HepG2 (cell line): ENCODE measurements at regions not wholly inside any gene's neighbourhood (a gene's known extent, or its start where the extent isn't known, plus 50 kb on each side); places are given as distances from the start of the nearest gene placed in this dataset.

Experiments used
- NFKBIZ ChIP-seq: IDR thresholded peaks from 2 replicates; pipeline ENCODE4 v1.6.1; 2018; ENCODE audit warnings: missing genetic modification reagents, missing compliant biosample characterization
- YEATS4 ChIP-seq: sonication (generic); formaldehyde crosslinking; IDR thresholded peaks from 2 replicates; pipeline ENCODE4 v1.4.0; 2020; ENCODE audit warnings: missing genetic modification reagents, borderline replicate concordance
- ZNF816 ChIP-seq: sonication (generic); formaldehyde crosslinking; IDR thresholded peaks from 2 replicates; pipeline ENCODE4 v1.8.0; 2022; ENCODE audit warnings: missing genetic modification reagents, mild to moderate bottlenecking, borderline replicate concordance
- TF ChIP-seq, protein P1 (sequence below): sonication (generic); formaldehyde crosslinking; IDR thresholded peaks from 2 replicates; pipeline ENCODE4 v1.5.0; 2020; ENCODE audit warnings: missing genetic modification reagents
- TF ChIP-seq, protein P2 (sequence below): conservative IDR thresholded peaks from 2 replicates; pipeline ENCODE4 v1.6.1; 2018; ENCODE audit warnings: missing genetic modification reagents
- TF ChIP-seq, protein P3 (sequence below): sonication (generic); formaldehyde crosslinking; IDR thresholded peaks from 2 replicates; pipeline ENCODE4 v1.5.0; 2020; ENCODE audit warnings: missing genetic modification reagents
- TF ChIP-seq, protein P4 (sequence below): sonication (generic); formaldehyde crosslinking; IDR thresholded peaks from 2 replicates; pipeline ENCODE4 v1.8.0; 2022; ENCODE audit warnings: mild to moderate bottlenecking, missing genetic modification reagents

DNA sequence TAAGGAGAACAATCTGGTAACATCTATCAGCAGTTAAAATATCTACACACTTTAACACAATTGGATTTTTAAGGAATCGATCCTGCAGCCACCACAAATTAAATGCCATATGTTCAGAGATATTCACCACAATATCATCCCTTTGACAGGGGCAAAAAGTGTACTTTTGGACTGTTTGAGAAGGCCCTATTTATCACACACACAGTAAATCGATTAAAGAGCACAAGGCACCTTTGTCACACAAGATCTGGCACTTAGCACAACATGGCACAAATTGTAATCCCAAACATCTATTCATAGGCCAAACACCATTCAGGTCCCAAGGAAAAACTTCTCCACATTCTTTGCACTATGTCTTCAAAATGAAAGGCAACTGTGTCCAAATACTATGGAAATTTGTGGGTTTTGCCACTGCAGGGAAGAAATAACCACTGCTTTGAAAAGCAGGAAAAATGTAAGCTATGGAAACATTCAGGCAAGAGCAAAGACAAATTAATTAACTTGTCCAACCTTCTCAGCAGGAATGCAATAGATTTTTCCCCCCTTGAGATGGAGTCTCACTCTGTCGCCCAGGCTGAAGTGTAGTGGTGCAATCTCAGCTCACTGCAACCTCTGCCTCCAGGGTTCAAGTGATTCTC, 282.5 kb upstream of the TMPO start (continued):
- TF ChIP-seq, protein P1, sequence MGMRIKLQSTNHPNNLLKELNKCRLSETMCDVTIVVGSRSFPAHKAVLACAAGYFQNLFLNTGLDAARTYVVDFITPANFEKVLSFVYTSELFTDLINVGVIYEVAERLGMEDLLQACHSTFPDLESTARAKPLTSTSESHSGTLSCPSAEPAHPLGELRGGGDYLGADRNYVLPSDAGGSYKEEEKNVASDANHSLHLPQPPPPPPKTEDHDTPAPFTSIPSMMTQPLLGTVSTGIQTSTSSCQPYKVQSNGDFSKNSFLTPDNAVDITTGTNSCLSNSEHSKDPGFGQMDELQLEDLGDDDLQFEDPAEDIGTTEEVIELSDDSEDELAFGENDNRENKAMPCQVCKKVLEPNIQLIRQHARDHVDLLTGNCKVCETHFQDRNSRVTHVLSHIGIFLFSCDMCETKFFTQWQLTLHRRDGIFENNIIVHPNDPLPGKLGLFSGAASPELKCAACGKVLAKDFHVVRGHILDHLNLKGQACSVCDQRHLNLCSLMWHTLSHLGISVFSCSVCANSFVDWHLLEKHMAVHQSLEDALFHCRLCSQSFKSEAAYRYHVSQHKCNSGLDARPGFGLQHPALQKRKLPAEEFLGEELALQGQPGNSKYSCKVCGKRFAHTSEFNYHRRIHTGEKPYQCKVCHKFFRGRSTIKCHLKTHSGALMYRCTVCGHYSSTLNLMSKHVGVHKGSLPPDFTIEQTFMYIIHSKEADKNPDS (CRISPR knock-in tag), result no peak
- TF ChIP-seq, protein P2, sequence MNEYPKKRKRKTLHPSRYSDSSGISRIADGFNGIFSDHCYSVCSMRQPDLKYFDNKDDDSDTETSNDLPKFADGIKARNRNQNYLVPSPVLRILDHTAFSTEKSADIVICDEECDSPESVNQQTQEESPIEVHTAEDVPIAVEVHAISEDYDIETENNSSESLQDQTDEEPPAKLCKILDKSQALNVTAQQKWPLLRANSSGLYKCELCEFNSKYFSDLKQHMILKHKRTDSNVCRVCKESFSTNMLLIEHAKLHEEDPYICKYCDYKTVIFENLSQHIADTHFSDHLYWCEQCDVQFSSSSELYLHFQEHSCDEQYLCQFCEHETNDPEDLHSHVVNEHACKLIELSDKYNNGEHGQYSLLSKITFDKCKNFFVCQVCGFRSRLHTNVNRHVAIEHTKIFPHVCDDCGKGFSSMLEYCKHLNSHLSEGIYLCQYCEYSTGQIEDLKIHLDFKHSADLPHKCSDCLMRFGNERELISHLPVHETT, result no peak
- TF ChIP-seq ZNF816, result no peak
- TF ChIP-seq, protein P3, sequence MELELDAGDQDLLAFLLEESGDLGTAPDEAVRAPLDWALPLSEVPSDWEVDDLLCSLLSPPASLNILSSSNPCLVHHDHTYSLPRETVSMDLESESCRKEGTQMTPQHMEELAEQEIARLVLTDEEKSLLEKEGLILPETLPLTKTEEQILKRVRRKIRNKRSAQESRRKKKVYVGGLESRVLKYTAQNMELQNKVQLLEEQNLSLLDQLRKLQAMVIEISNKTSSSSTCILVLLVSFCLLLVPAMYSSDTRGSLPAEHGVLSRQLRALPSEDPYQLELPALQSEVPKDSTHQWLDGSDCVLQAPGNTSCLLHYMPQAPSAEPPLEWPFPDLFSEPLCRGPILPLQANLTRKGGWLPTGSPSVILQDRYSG (CRISPR knock-in tag), result no peak
- TF ChIP-seq NFKBIZ, result no peak
- TF ChIP-seq, protein P4, sequence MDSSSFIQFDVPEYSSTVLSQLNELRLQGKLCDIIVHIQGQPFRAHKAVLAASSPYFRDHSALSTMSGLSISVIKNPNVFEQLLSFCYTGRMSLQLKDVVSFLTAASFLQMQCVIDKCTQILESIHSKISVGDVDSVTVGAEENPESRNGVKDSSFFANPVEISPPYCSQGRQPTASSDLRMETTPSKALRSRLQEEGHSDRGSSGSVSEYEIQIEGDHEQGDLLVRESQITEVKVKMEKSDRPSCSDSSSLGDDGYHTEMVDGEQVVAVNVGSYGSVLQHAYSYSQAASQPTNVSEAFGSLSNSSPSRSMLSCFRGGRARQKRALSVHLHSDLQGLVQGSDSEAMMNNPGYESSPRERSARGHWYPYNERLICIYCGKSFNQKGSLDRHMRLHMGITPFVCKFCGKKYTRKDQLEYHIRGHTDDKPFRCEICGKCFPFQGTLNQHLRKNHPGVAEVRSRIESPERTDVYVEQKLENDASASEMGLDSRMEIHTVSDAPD (CRISPR knock-in tag), result no peak
- no peak for TF ChIP-seq YEATS4 (CRISPR knock-in tag)
